ENCODE measurements at regions not wholly inside any gene's neighbourhood (a gene's known extent, or its start where the extent isn't known, plus 50 kb on each side); places are given as distances from the start of the nearest gene placed in this dataset.

GRCh38 chr1:38686167-38686926 is 173.2 kb downstream of the RRAGC start:
- H3K4me3 ChIP-seq (ENCODE audit: low read depth in 1 of 2, low read length in 2 of 2): no peak overlapping the region
- no peaks in the 10 kb centered on the region for H3K9me3 ChIP-seq (ENCODE audit: control insufficient read depth in 1 of 2, low read length in 2 of 2)
- H3K4me1 ChIP-seq (ENCODE audit: control insufficient read depth in 1 of 2, insufficient read depth in 2 of 2, low read length in 2 of 2): no peaks in the 10 kb centered on the region
- H3K27me3 ChIP-seq (ENCODE audit: low read depth, low read length): no peaks in the 10 kb centered on the region
- H3K27ac ChIP-seq (ENCODE audit: low read length): no peak overlapping the region
- H3K36me3 ChIP-seq (ENCODE audit: control insufficient read depth in 1 of 2, insufficient read depth in 2 of 2, low read length in 2 of 2): no peaks in the 10 kb centered on the region

GRCh38 chr1:38685388-38685787 is 174.2 kb downstream of the RRAGC start:
- Histone ChIP-seq H3K4me3 (ENCODE audit: low read depth in 1 of 2, low read length in 2 of 2) (no peak overlapping the region), H3K9me3 (ENCODE audit: control insufficient read depth in 1 of 2, low read length in 2 of 2) (no peaks in the 10 kb centered on the region), H3K36me3 (ENCODE audit: control insufficient read depth in 1 of 2, insufficient read depth in 2 of 2, low read length in 2 of 2) (no peaks in the 10 kb centered on the region), H3K27me3 (ENCODE audit: low read depth, low read length) (no peaks in the 10 kb centered on the region), H3K27ac (ENCODE audit: low read length) (no peak overlapping the region), H3K4me1 (ENCODE audit: control insufficient read depth in 1 of 2, insufficient read depth in 2 of 2, low read length in 2 of 2) (no peaks in the 10 kb centered on the region)

- Histone ChIP-seq H3K4me3 (ENCODE audit: low read depth in 1 of 2, low read length in 2 of 2) (no peak overlapping the region), H3K27ac (ENCODE audit: low read length) (no peak overlapping the region), H3K27me3 (ENCODE audit: low read depth, low read length) (no peaks in the 10 kb centered on the region), H3K4me1 (ENCODE audit: control insufficient read depth in 1 of 2, insufficient read depth in 2 of 2, low read length in 2 of 2) (no peaks in the 10 kb centered on the region), H3K36me3 (ENCODE audit: control insufficient read depth in 1 of 2, insufficient read depth in 2 of 2, low read length in 2 of 2) (no peaks in the 10 kb centered on the region), H3K9me3 (ENCODE audit: control insufficient read depth in 1 of 2, low read length in 2 of 2) (no peaks in the 10 kb centered on the region)
Observed at GRCh38 chr1:38680801-38681510, 178.6 kb downstream of the RRAGC start.

- Histone ChIP-seq H3K27ac (ENCODE audit: low read length) (no peak overlapping the region), H3K27me3 (ENCODE audit: low read depth, low read length) (no peaks in the 10 kb centered on the region), H3K4me1 (ENCODE audit: control insufficient read depth in 1 of 2, insufficient read depth in 2 of 2, low read length in 2 of 2) (no peaks in the 10 kb centered on the region), H3K4me3 (ENCODE audit: low read depth in 1 of 2, low read length in 2 of 2) (no peak overlapping the region), H3K9me3 (ENCODE audit: control insufficient read depth in 1 of 2, low read length in 2 of 2) (no peaks in the 10 kb centered on the region), H3K36me3 (ENCODE audit: control insufficient read depth in 1 of 2, insufficient read depth in 2 of 2, low read length in 2 of 2) (no peaks in the 10 kb centered on the region)
Observed at GRCh38 chr1:38677756-38678155, 181.8 kb downstream of the RRAGC start.

- H3K4me1 ChIP-seq (ENCODE audit: control insufficient read depth in 1 of 2, insufficient read depth in 2 of 2, low read length in 2 of 2): no peaks in the 10 kb centered on the region
- H3K27me3 ChIP-seq (ENCODE audit: low read depth, low read length): no peaks in the 10 kb centered on the region
- no peaks in the 10 kb centered on the region for H3K36me3 ChIP-seq (ENCODE audit: control insufficient read depth in 1 of 2, insufficient read depth in 2 of 2, low read length in 2 of 2)
Observed at GRCh38 chr1:38677311-38677710, 182.3 kb downstream of the RRAGC start.

GRCh38 chr1:38672692-38673091 is 186.9 kb downstream of the RRAGC start:
- Histone ChIP-seq H3K9me3 (ENCODE audit: control insufficient read depth in 1 of 2, low read length in 2 of 2) (no peaks in the 10 kb centered on the region), H3K27me3 (ENCODE audit: low read depth, low read length) (no peaks in the 10 kb centered on the region), H3K27ac (ENCODE audit: low read length) (no peak overlapping the region), H3K36me3 (ENCODE audit: control insufficient read depth in 1 of 2, insufficient read depth in 2 of 2, low read length in 2 of 2) (no peaks in the 10 kb centered on the region), H3K4me1 (ENCODE audit: control insufficient read depth in 1 of 2, insufficient read depth in 2 of 2, low read length in 2 of 2) (no peaks in the 10 kb centered on the region), H3K4me3 (ENCODE audit: low read depth in 1 of 2, low read length in 2 of 2) (no peak overlapping the region)

More at GRCh38 chr1:38677311-38677710, 182.3 kb downstream of the RRAGC start:
- no peak overlapping the region for H3K27ac ChIP-seq (ENCODE audit: low read length)
- H3K9me3 ChIP-seq (ENCODE audit: control insufficient read depth in 1 of 2, low read length in 2 of 2): no peaks in the 10 kb centered on the region
- H3K4me3 ChIP-seq (ENCODE audit: low read depth in 1 of 2, low read length in 2 of 2): no peak overlapping the region

GRCh38 chr1:38671221-38671620 is 188.4 kb downstream of the RRAGC start:
- Histone ChIP-seq H3K27ac (ENCODE audit: low read length) (no peak overlapping the region), H3K9me3 (ENCODE audit: control insufficient read depth in 1 of 2, low read length in 2 of 2) (no peaks in the 10 kb centered on the region), H3K36me3 (ENCODE audit: control insufficient read depth in 1 of 2, insufficient read depth in 2 of 2, low read length in 2 of 2) (no peaks in the 10 kb centered on the region), H3K4me3 (ENCODE audit: low read depth in 1 of 2, low read length in 2 of 2) (no peak overlapping the region), H3K27me3 (ENCODE audit: low read depth, low read length) (no peaks in the 10 kb centered on the region), H3K4me1 (ENCODE audit: control insufficient read depth in 1 of 2, insufficient read depth in 2 of 2, low read length in 2 of 2) (no peaks in the 10 kb centered on the region)

- Histone ChIP-seq H3K4me3 (ENCODE audit: low read depth in 1 of 2, low read length in 2 of 2) (no peak overlapping the region), H3K9me3 (ENCODE audit: control insufficient read depth in 1 of 2, low read length in 2 of 2) (peaks cover 3 to 4% of the 10 kb centered on the region in 2 donors), H3K27me3 (ENCODE audit: low read depth, low read length) (no peaks in the 10 kb centered on the region), H3K36me3 (ENCODE audit: control insufficient read depth in 1 of 2, insufficient read depth in 2 of 2, low read length in 2 of 2) (no peaks in the 10 kb centered on the region), H3K27ac (ENCODE audit: low read length) (no peak overlapping the region), H3K4me1 (ENCODE audit: control insufficient read depth in 1 of 2, insufficient read depth in 2 of 2, low read length in 2 of 2) (no peaks in the 10 kb centered on the region)
Observed at GRCh38 chr1:38670544-38671122, 188.9 kb downstream of the RRAGC start.

GRCh38 chr1:38667626-38668025 is 191.9 kb downstream of the RRAGC start:
- Histone ChIP-seq H3K27ac (ENCODE audit: low read length) (no peak overlapping the region), H3K27me3 (ENCODE audit: low read depth, low read length) (no peaks in the 10 kb centered on the region), H3K4me3 (ENCODE audit: low read depth in 1 of 2, low read length in 2 of 2) (no peak overlapping the region), H3K36me3 (ENCODE audit: control insufficient read depth in 1 of 2, insufficient read depth in 2 of 2, low read length in 2 of 2) (no peaks in the 10 kb centered on the region), H3K4me1 (ENCODE audit: control insufficient read depth in 1 of 2, insufficient read depth in 2 of 2, low read length in 2 of 2) (no peaks in the 10 kb centered on the region), H3K9me3 (ENCODE audit: control insufficient read depth in 1 of 2, low read length in 2 of 2) (peaks cover 6% of the 10 kb centered on the region in 2 donors)

- peaks cover 9 to 13% of the 10 kb centered on the region in 2 donors for H3K9me3 ChIP-seq (ENCODE audit: control insufficient read depth in 1 of 2, low read length in 2 of 2)
- no peak overlapping the region for H3K4me3 ChIP-seq (ENCODE audit: low read depth in 1 of 2, low read length in 2 of 2)
- H3K27me3 ChIP-seq (ENCODE audit: low read depth, low read length): no peaks in the 10 kb centered on the region
- no peaks in the 10 kb centered on the region for H3K36me3 ChIP-seq (ENCODE audit: control insufficient read depth in 1 of 2, insufficient read depth in 2 of 2, low read length in 2 of 2)
- H3K4me1 ChIP-seq (ENCODE audit: control insufficient read depth in 1 of 2, insufficient read depth in 2 of 2, low read length in 2 of 2): no peaks in the 10 kb centered on the region
- no peak overlapping the region for H3K27ac ChIP-seq (ENCODE audit: low read length)
Observed at GRCh38 chr1:38662126-38662525, 197.4 kb downstream of the RRAGC start.

GRCh38 chr1:38658883-38659282 is 200.7 kb downstream of the RRAGC start:
- Histone ChIP-seq H3K4me1 (ENCODE audit: control insufficient read depth in 1 of 2, insufficient read depth in 2 of 2, low read length in 2 of 2) (no peaks in the 10 kb centered on the region), H3K4me3 (ENCODE audit: low read depth in 1 of 2, low read length in 2 of 2) (no peak overlapping the region), H3K9me3 (ENCODE audit: control insufficient read depth in 1 of 2, low read length in 2 of 2) (peaks cover 3 to 7% of the 10 kb centered on the region in 2 donors), H3K36me3 (ENCODE audit: control insufficient read depth in 1 of 2, insufficient read depth in 2 of 2, low read length in 2 of 2) (no peaks in the 10 kb centered on the region), H3K27ac (ENCODE audit: low read length) (no peak overlapping the region), H3K27me3 (ENCODE audit: low read depth, low read length) (no peaks in the 10 kb centered on the region)
